NB4 (cell line): ENCODE measurements at regions not wholly inside any gene's neighbourhood (a gene's known extent, or its start where the extent isn't known, plus 50 kb on each side); places are given as distances from the start of the nearest gene placed in this dataset.

ENCODE experiments used
- CTCF ChIP-seq: IDR thresholded peaks from one replicate; pipeline ENCODE4 v1.5.1; 2012; ENCODE audit warnings: low read depth, low read length
- MYC ChIP-seq: IDR thresholded peaks from 2 replicates; pipeline ENCODE4 v1.6.1; 2011; ENCODE audit warnings: low read depth, low read length

GRCh38 chr6:23940466-23940865, 185.5 kb upstream of the NRSN1 start:
- TF ChIP-seq CTCF (no peak), MYC (no peak)
